HG03135 (cell line): ENCODE measurements at regions not wholly inside any gene's neighbourhood (a gene's known extent, or its start where the extent isn't known, plus 50 kb on each side); places are given as distances from the start of the nearest gene placed in this dataset.
"Not testable (repeated sequence)": the region's sequence is repeated elsewhere in the genome, so short reads cannot be mapped to it uniquely, and the experiment has no call there.

Experiments
- ATAC-seq: cut with Tn5 transposase; IDR thresholded peaks from one replicate; pipeline ENCODE4 v1.9.1; 2021; ENCODE audit warnings: mild to moderate bottlenecking, moderate library complexity; ENCODE audit not compliant: unreplicated experiment

DNA sequence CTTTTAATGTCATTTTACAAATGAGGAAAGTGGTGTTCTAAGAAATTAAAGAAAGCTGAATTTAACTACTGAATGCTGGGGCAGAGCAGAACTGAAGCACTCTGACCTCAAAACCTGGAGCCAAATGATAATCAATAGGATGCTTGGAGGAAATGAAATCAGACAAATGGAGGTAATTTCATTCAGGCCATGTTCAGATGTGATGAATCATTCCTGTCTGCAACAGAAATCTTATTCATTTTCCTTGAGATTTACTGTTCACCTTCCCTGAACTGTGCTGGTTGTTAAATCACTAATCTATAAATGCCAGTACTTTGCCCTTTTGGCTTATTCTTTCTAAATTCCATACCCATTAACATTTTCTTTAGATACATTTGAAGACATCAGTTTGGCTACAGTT lies 85.6 kb upstream of the SNX7 start:
- ATAC-seq, result no peak

DNA sequence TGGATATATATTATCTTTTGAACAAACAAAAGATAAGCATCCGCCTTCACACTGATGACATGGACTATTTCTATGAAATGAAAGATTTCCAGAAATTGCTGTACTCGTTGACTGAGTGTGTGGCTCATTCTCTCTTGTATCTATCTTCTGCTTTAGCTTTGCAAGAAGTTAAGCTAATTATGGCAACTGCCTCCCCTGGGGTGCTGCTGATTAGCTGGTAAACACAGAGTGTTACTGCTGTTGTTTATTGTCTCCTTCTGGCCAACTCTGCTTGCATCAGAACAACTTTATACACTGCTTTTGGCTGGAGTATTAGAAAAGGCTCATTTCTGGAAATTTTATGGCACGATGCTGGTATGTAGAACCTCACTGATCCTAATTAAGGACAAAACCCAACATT lies 95.6 kb upstream of the SNX7 start:
- no peak for ATAC-seq

- no peak for ATAC-seq
Observed at GRCh38 chr1:98559291-98559690, 102.2 kb upstream of the SNX7 start.

DNA sequence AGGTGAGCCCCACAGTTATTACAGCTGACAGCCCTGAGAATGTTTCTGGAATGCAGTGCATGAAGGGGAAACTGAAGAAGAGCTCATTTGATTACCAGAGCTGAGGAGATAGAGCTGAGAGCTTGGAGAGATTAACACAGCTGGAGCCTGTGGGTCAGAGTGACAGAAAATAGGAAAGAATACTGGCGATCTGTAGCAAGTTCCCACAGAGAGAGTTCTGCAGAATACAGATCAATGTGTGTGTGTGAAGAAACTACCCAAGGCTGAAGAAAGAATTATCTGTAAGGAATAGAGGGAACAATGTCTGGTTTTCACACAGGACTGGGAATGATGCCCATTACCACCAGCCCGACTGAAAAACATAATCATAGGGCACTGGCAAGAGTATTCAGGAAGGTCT lies 103.6 kb upstream of the SNX7 start:
- no peak for ATAC-seq

GRCh38 chr1:98556521-98557158 lies 104.9 kb upstream of the SNX7 start:
- ATAC-seq, result no peak

DNA sequence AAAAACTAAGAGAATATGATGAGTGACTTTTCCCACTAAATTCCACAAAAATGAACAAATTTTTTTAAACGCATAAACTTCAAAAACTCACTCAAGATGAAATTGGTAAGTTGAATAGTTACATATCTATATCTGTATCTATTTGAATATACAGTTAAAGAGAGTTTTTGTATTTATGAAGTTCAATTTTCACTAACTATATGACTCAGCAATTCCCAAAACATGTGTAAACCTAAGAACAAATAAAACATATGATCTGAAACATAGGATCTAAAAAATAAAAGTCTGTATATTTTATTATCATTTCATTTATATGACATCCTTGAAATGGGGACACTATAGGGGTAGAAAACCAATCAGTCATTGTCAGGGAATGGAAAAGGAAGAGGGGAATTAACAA lies 105.7 kb upstream of the SNX7 start:
- no peak for ATAC-seq

- not testable (repeated sequence) for ATAC-seq
Observed at GRCh38 chr1:98552576-98553074, 108.9 kb upstream of the SNX7 start.

DNA sequence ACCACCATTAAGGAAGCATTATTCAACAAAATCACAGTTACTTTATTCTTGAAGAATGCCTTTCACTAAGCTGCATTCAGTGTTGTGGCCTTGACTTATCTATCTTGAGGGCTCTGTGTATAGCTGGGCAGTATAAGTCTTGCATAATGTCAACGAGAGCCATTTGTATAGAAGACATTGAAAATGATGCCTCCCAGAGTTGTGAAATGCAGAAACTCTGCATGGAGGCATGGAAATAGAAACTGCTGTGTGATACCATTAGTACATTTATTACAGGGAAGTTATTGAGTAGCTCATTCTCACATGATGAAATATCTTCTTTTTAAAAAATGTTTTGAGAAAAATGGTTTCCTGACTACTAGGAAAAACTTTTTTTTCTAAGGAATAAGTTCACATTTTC lies 111.4 kb upstream of the SNX7 start:
- ATAC-seq, result no peak

- ATAC-seq, result no peak
Observed at GRCh38 chr1:98546319-98546718, 115.2 kb upstream of the SNX7 start.

DNA sequence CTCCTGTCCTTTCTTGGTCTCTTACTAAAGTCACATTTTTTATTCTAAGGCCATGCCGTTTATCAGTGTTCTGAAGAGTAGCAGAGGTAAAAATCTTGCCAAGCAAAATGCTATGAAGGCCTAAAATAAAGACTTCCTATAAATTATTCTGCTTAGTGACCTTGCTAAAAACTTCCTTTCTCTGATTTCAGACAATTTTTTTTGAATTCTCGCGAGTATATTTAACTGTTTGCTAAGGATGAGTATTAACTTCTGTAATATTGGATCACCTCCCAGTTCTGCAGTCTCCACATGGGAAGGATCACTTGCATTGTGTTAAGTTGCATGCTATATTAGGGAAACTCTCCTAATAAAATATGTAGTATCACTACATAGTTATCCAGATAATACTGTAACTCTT lies 123.4 kb upstream of the SNX7 start:
- ATAC-seq, result no peak

GRCh38 chr1:98523256-98523655 lies 138.3 kb upstream of the SNX7 start:
- no peak for ATAC-seq

- no peak for ATAC-seq
Observed at GRCh38 chr1:98516306-98516705, 145.2 kb upstream of the SNX7 start.

DNA sequence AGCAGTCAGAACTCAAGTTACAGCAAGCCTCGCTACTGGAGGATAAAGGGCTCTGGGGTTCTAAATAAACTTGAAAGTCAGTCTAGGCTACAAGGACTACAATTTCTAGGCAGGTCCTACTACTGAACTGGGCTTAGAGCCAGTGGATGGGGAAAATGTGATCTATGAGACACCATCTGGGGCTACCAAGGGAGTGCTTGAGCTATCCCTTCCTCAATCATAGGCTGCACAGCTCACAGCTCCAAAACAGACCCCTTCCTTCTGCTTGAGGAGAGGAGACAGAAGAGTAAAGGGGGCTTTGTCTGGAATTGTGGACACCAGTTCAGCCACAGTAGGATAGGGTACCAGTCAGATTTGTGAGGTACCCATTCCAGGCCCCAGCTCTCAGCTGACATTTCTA lies 145.8 kb upstream of the SNX7 start:
- no peak for ATAC-seq

DNA sequence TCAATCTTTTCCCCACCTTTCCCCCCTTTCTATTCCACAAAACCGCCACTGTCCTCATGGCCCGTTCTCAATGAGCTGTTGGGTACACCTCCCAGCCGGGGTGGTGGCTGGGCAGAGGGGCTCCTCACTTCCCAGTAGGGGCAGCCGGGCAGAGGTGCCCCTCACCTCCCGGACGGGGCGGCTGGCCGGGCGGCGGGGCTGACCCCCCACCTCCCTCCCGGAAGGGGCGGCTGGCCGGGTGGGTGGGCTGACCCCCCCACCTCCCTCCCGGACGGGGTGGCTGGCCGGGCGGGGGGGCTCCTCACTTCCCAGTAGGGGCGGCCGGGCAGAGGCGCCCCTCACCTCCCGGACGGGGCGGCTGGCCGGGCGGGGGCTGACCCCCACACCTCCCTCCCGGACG lies 149.3 kb upstream of the SNX7 start:
- ATAC-seq, result not testable (repeated sequence)

DNA sequence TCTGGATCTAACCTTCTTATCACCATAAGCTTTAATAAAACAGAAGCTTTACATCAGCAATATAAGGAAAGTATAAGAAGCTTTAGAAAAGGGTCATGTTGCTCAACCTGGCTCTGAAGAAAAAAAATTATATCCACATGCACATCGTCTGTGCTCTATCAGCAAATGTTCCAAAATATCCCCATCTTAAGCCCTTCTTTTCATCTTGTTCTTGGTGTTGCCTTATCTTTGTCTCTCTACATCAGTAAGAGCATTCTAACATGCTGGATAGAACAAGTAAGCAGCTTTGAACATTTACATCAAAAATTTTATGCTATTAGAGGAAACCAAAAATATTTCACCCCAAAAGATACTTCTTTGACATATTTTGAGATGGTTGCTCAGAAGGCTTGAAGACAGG lies 157.8 kb upstream of the SNX7 start:
- no peak for ATAC-seq

- ATAC-seq, result no peak
Observed at GRCh38 chr1:98502937-98503336, 158.6 kb upstream of the SNX7 start.

DNA sequence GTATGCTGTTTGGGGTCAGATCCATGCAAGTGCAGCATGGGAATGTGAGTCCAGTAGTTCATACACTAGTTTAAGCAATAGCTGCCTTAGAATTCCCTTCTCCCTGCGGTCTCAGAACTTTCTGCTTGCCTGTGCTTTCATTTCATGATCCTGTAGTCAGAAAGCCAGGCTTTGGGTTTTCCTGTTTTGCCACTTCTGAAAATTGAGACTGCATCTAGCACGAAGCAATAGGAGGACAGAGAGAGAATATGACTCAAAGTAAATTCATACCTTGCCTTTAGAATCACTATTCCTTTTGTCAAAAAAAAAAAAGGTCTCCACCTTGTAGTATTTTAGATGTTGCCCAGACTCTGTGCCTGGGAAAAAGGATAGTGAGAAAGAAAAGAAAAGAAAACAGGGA lies 161.2 kb upstream of the SNX7 start:
- no peak for ATAC-seq

DNA sequence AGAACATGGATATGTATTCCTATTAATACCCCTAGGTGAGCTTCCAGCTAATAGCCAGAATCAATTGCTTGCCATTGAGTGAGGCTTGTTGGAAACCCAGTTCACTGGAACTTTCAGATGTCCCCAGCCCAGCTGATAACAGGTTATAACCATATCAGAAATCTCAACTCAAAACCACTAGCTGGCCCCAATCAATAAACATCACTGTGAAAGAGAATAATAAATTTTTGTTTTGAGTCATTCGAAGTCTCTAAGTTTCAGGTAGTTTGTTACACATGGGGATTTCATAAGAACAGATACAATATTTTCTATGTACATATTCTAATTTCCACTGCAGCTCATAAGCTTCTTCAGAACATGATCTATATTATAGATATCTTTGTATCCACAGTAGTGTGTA lies 162.9 kb upstream of the SNX7 start:
- no peak for ATAC-seq

DNA sequence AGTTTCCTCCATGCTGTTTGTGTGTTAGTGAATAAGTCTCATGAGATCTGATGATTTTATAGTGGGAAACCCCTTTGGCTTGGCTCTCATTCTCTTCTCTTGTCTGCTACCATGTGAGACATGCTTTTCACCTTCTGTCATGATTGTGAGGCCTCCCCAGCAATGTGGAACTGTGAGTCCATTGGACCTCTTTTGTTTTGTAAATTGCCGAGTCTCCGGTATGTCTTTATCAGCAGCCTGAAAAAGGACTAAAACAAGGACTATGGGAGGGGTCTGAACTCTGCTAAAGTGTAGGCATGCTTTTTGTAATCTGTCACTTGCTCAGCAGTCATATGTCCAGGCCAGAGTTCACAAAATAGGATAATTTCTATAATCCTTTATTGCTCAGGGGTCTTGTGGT lies 164.0 kb upstream of the SNX7 start:
- ATAC-seq, result no peak

GRCh38 chr1:98496256-98496995 lies 165.1 kb upstream of the SNX7 start:
- no peak for ATAC-seq

DNA sequence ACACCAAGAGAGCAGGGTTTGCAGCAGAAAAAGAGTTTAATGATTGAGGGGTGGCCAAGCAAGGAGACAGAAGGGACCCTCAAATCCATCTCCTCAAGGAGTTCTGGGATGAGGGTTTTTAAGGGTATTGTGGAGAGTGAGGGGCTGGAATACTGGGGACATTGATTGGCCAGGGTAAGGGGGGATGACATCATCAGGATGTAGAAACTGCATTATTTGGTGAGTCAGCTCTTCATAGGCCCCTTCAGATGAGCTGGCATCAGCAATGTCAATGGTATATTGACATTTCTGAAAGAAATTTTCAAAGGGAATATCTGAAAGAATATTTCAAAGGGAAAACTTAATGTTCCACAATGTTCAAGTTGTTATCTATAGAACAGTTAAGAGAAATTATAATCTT lies 168.1 kb upstream of the SNX7 start:
- ATAC-seq, result no peak

- ATAC-seq, result no peak
Observed at GRCh38 chr1:98490099-98490498, 171.4 kb upstream of the SNX7 start.

DNA sequence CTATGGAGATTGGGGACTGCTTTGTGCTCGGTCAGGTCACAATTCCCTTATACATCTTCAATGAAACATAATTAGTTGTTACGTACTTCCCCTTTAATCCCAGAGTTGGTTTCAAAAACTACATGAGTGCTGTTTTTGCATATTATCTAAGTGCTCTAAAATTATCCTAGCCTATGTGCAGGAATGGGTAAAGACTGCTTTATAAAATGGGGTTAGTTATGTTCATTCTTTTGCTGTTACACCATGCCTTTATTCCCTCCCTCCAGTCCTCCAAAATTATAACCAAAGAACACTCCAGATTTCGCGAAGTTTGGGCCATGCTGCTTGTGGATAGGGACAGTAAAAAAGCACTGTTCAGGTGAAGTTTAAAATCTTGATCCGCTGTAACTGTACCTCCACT lies 173.9 kb upstream of the SNX7 start:
- ATAC-seq, result no peak
